Endothelial cell of umbilical vein (primary cell): ENCODE measurements at regions not wholly inside any gene's neighbourhood (a gene's known extent, or its start where the extent isn't known, plus 50 kb on each side); places are given as distances from the start of the nearest gene placed in this dataset.

Source experiments
- BruUV-seq: library from RNA; stranded (reverse); fragments of 400-500 nt; replicated peaks from 2 replicates; lab custom pipeline; 2021; lab: Mats Ljungman, UMichigan
- CTCF ChIA-PET: fragments of 300-600, 350-600 bp; sonication (Branson Sonifier 250); formaldehyde crosslinking; loops from one replicate; lab custom pipeline; 2021; ENCODE audit warnings: antibody characterized with exemption, inconsistent platforms; lab: Charles Lee
- POLR2A ChIA-PET: fragments of 300-600, 350-600 bp; sonication (Branson Sonifier 250); formaldehyde crosslinking; loops from one replicate; lab custom pipeline; 2021; ENCODE audit warnings: antibody characterized with exemption, inconsistent platforms; lab: Charles Lee
- DNase-seq: peaks from one replicate; pipeline ENCODE4 v3.0.0-alpha.2; 2011; ENCODE audit warnings: low read depth, low spot score
- FAIRE-seq: peaks from 2 replicates; lab custom pipeline; 2011; peaks lifted over from hg19 to GRCh38; lab: Jason Lieb, UNC
- H2AFZ ChIP-seq: 2 replicates; pipeline ENCODE4 v1.6.0; 2012; ENCODE audit warnings: low read depth, low read length, control low read depth, inconsistent platforms
- H3K27ac ChIP-seq: 2 replicates; pipeline ENCODE4 v1.5.1; 2011; ENCODE audit warnings: low read depth, mild to moderate bottlenecking, control low read depth, low read length, moderate library complexity; ENCODE audit not compliant: insufficient read depth
- H3K27me3 ChIP-seq, 2 experiments: 2 replicates each; pipeline versions ENCODE4 v1.6.0 to v1.6.1; 2011; ENCODE audit warnings: low read length in 2 of 2, mixed read lengths in 1 of 2; ENCODE audit not compliant: control insufficient read depth in 2 of 2, insufficient read depth in 2 of 2
- H3K36me3 ChIP-seq, 2 experiments: 2 replicates in 1 of 2; 3 replicates in 1 of 2; pipeline ENCODE4 v1.5.1; 2011; ENCODE audit warnings: low read length in 2 of 2, mild to moderate bottlenecking in 1 of 2, moderate library complexity in 1 of 2; ENCODE audit not compliant: control insufficient read depth in 2 of 2, insufficient read depth in 2 of 2; ENCODE audit errors: extremely low read depth in 1 of 2
- H3K4me1 ChIP-seq: 3 replicates; pipeline ENCODE4 v1.5.1; 2011; ENCODE audit warnings: mild to moderate bottlenecking, low read length; ENCODE audit not compliant: control insufficient read depth, insufficient read depth; ENCODE audit errors: extremely low read depth
- H3K4me2 ChIP-seq: 2 replicates; pipeline ENCODE4 v1.6.1; 2011; ENCODE audit warnings: low read length, control low read depth, mixed read lengths; ENCODE audit not compliant: insufficient read depth
- H3K4me3 ChIP-seq, 3 experiments: fragments of 200-600 bp in 1 of 3; sonication (generic), shearing (Covaris generic) in 1 of 3; replicated peaks in 1 of 3; 2 replicates each; pipeline ENCODE4 v1.5.1; 2011 to 2016; ENCODE audit warnings: control low read depth in 3 of 3, low read length in 3 of 3, mild to moderate bottlenecking in 2 of 3, inconsistent platforms in 1 of 3, low read depth in 1 of 3, moderate library complexity in 1 of 3; ENCODE audit not compliant: insufficient read depth in 1 of 3
- H3K79me2 ChIP-seq: 2 replicates; pipeline ENCODE4 v1.6.0; 2012; ENCODE audit warnings: low read length, inconsistent platforms; ENCODE audit not compliant: control insufficient read depth, insufficient read depth
- H3K9ac ChIP-seq: replicated peaks from 2 replicates; pipeline ENCODE3; 2011; ENCODE audit warnings: low read length, control low read depth; ENCODE audit not compliant: insufficient read depth; ENCODE audit errors: extremely low read depth
- H3K9me1 ChIP-seq: replicated peaks from 3 replicates; pipeline ENCODE4 v1.6.0; 2011; ENCODE audit warnings: mild to moderate bottlenecking, low read length; ENCODE audit not compliant: control insufficient read depth, insufficient read depth; ENCODE audit errors: extremely low read depth
- H3K9me3 ChIP-seq: replicated peaks from 2 replicates; pipeline ENCODE4 v1.5.1; 2012; ENCODE audit warnings: low read length, inconsistent platforms; ENCODE audit not compliant: control insufficient read depth, insufficient read depth
- H4K20me1 ChIP-seq: replicated peaks from 2 replicates; pipeline ENCODE3; 2011; ENCODE audit warnings: mild to moderate bottlenecking, low read length; ENCODE audit not compliant: control insufficient read depth, insufficient read depth; ENCODE audit errors: extremely low read depth
- EZH2 ChIP-seq: IDR thresholded peaks from 2 replicates; pipeline ENCODE4 v1.6.1; 2012; ENCODE audit warnings: borderline replicate concordance, low read depth, mild to moderate bottlenecking, moderate library complexity, low read length, inconsistent platforms; ENCODE audit not compliant: severe bottlenecking
- FOS ChIP-seq: IDR thresholded peaks from 2 replicates; pipeline ENCODE4 v1.6.1; 2011; ENCODE audit warnings: mild to moderate bottlenecking, low read length, moderate library complexity, borderline replicate concordance; ENCODE audit not compliant: insufficient read depth
- GATA2 ChIP-seq: IDR thresholded peaks from 2 replicates; pipeline ENCODE4 v1.7.0; 2011; ENCODE audit warnings: low read depth, mild to moderate bottlenecking, moderate library complexity, mixed read lengths, low read length; ENCODE audit not compliant: insufficient read length, insufficient read depth
- JUN ChIP-seq: IDR thresholded peaks from 2 replicates; pipeline ENCODE4 v1.6.1; 2011; ENCODE audit warnings: borderline replicate concordance, low read depth; ENCODE audit not compliant: insufficient read length, insufficient read depth
- MYC ChIP-seq: IDR thresholded peaks from one replicate; pipeline ENCODE4 v1.6.1; 2011; ENCODE audit warnings: mild to moderate bottlenecking, low read depth, low read length
- POLR2A ChIP-seq: IDR thresholded peaks from 2 replicates; pipeline ENCODE4 v1.6.1; 2012; ENCODE audit warnings: low read depth, mild to moderate bottlenecking, control low read depth, low read length
- POLR2AphosphoS5 ChIP-seq: IDR thresholded peaks from 2 replicates; pipeline ENCODE4 v1.6.1; 2012; ENCODE audit warnings: low read depth, mild to moderate bottlenecking, control low read depth, low read length, moderate library complexity; ENCODE audit not compliant: insufficient read depth
- dilution Hi-C: fragments of 300-500 bp; cut with MboI; formaldehyde crosslinking; loops from one replicate; pipeline ENCODE4 v1.15.0; 2019; ENCODE audit warnings: low sequenced_read_pairs; ENCODE audit not compliant: extremely low pct_ligation_motif_present
- intact Hi-C: fragments of 100-400 bp; cut with micrococcal nuclease; formaldehyde crosslinking; loops from one replicate; pipeline ENCODE4 v1.10.0; 2022
- TF ChIP-seq, protein P1 (sequence below), 2 donors: IDR thresholded peaks; 1 replicate in 1 of 2; 2 replicates in 1 of 2; pipeline ENCODE4 v1.5.1; 2011; ENCODE audit warnings: low read length in 2 of 2, mild to moderate bottlenecking in 2 of 2, moderate library complexity in 2 of 2, control low read depth in 1 of 2, inconsistent platforms in 1 of 2, low read depth in 1 of 2; ENCODE audit not compliant: insufficient read depth in 1 of 2; ENCODE audit errors: extremely low read depth in 1 of 2
- TF ChIP-seq, protein P2 (sequence below): IDR thresholded peaks from 2 replicates; pipeline ENCODE4 v1.6.1; 2011; ENCODE audit not compliant: insufficient read depth, insufficient read length

GRCh38 chr6:12456343-12456742, 166.2 kb downstream of the EDN1 start:
- no peak for FAIRE-seq
- H3K27ac ChIP-seq, result no peak overlapping the region
- TF ChIP-seq JUN (no peak), FOS (no peak), POLR2A (no peak), MYC (no peak), POLR2AphosphoS5 (no peak), EZH2 (no peak), GATA2 (no peak)
- TF ChIP-seq, protein P1, sequence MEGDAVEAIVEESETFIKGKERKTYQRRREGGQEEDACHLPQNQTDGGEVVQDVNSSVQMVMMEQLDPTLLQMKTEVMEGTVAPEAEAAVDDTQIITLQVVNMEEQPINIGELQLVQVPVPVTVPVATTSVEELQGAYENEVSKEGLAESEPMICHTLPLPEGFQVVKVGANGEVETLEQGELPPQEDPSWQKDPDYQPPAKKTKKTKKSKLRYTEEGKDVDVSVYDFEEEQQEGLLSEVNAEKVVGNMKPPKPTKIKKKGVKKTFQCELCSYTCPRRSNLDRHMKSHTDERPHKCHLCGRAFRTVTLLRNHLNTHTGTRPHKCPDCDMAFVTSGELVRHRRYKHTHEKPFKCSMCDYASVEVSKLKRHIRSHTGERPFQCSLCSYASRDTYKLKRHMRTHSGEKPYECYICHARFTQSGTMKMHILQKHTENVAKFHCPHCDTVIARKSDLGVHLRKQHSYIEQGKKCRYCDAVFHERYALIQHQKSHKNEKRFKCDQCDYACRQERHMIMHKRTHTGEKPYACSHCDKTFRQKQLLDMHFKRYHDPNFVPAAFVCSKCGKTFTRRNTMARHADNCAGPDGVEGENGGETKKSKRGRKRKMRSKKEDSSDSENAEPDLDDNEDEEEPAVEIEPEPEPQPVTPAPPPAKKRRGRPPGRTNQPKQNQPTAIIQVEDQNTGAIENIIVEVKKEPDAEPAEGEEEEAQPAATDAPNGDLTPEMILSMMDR (IDR thresholded peaks at IDR 0.05; ENCODE audit: extremely low read depth in 1 of 2, insufficient read depth in 1 of 2, low read depth in 1 of 2, low read length in 2 of 2), result no peak
- TF ChIP-seq, protein P2, sequence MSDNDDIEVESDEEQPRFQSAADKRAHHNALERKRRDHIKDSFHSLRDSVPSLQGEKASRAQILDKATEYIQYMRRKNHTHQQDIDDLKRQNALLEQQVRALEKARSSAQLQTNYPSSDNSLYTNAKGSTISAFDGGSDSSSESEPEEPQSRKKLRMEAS, result no peak
- ChIA-PET CTCF (interaction anchor here (0.7 kb wide), 1 partner anchor 13 kb away, joined by 4 read pairs; no protein-coding TSS in a partner anchor), POLR2A (no interaction called here)
- DNase-seq, result no peak
- dilution Hi-C loops, result no loop called here
- no peak overlapping the region for H2AFZ ChIP-seq
- H3K27me3 ChIP-seq, result no peaks in the 10 kb centered on the region
- H3K79me2 ChIP-seq, result no peaks in the 10 kb centered on the region
- no peak overlapping the region for H3K9ac ChIP-seq
- no peaks in the 10 kb centered on the region for H4K20me1 ChIP-seq
- H3K36me3 ChIP-seq, result no peaks in the 10 kb centered on the region
- no peaks in the 10 kb centered on the region for H3K4me1 ChIP-seq
- BruUV-seq, result no TSS peak
- no peaks in the 10 kb centered on the region for H3K9me1 ChIP-seq
- H3K9me3 ChIP-seq, result peaks cover 2% of the 10 kb centered on the region
- no peak overlapping the region for H3K4me3 ChIP-seq
- H3K4me2 ChIP-seq, result no peak overlapping the region
- intact Hi-C loops, result no loop called here
